NCI-H1105 (cell line): ENCODE measurements at regions not wholly inside any gene's neighbourhood (a gene's known extent, or its start where the extent isn't known, plus 50 kb on each side); places are given as distances from the start of the nearest gene placed in this dataset.
"Not testable (repeated sequence)": the region's sequence is repeated elsewhere in the genome, so short reads cannot be mapped to it uniquely, and the experiment has no call there.

ENCODE experiments used
- DNase-seq: peaks from one replicate; lab custom pipeline; 2025; lab: John Stamatoyannopoulos, UW

DNA sequence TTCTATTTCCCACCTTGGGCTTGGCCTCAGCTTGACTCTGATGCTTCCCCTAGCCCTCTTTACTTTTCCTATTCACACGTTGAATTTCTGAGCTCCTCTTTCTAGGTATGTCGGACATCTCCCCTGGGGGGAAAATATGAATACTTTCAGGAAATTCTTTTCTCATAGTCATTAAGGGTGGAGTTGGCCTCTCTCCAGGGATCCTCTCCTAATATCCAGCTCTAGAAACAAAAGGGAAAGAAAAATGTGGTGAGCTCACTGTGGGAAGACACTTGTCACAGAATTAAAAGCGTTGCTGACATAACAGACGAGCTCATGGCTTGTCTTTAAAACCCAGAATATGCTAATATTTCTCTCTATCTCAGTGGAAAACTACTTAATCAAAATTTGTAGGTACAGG is 132.7 kb upstream of the MEX3C start:
- peak; percentile 15 for DNase-seq

GRCh38 chr18:51330739-51331138 is 133.3 kb upstream of the MEX3C start:
- DNase-seq = no peak

- DNase-seq = no peak
These were observed 139.9 kb upstream of the MEX3C start for GRCh38 chr18:51337406-51337805.

GRCh38 chr18:51339856-51340255 is 142.4 kb upstream of the MEX3C start:
- DNase-seq = no peak

DNA sequence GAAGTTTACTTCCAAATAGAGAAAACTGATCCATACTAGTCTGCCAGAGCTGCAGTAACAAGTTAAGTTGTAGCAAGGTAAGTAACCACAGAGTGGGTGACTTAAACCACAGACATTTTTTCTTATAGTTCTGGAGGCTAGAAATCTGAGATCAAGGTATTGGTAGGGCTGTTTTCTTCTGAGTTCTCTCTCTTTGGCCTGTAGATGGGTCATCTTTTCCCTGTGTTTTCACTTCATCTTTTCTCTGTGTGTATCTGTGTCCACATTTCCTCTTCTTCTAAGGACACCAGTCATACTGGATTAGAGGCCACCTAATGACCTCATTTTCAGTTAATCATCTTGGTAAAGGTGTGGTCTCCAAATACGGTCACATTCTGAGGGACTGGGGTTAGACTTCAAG is 142.9 kb upstream of the MEX3C start:
- DNase-seq = no peak

GRCh38 chr18:51342815-51343214 is 145.3 kb upstream of the MEX3C start:
- no peak for DNase-seq

GRCh38 chr18:51345848-51346391 is 148.4 kb upstream of the MEX3C start:
- DNase-seq = no peak

DNA sequence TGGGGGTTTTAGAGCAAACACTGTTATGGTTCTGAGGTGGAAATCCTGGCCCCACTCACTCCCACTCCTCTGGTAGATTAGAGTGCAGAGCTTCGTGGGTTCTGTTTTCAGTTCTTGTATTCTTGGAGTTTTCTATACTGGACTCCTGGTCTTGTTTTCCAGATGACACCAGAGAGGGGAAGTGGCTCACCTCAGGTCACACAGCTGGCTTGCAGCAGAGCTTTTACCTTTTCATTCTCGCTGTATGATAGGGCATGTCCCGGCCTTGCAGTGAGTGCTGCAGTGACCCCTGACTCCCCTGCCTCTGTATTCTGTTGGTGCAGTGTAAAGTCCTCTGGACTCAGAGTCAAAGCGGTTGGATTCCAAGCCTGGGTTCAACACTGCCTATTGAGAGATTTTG is 148.9 kb upstream of the MEX3C start:
- no peak for DNase-seq

DNA sequence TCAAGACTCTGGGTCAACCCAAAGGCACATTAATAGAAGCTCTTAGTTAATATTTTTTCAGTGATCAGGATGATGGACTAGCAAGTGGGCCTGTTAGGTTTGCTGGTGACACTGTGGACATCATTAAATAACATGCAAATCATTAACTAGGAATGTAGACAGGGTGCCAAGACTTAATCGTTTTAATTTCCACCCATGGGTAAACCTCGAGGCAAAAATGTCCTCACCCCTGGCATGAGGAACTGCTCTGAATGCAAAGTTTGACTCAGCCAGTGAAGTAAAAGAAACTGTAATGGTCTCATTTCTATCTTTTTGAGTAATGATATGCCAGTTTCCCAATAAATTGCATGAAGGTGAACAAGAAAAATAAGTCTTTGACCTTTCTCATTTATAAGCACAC is 152.6 kb upstream of the MEX3C start:
- no peak for DNase-seq

DNA sequence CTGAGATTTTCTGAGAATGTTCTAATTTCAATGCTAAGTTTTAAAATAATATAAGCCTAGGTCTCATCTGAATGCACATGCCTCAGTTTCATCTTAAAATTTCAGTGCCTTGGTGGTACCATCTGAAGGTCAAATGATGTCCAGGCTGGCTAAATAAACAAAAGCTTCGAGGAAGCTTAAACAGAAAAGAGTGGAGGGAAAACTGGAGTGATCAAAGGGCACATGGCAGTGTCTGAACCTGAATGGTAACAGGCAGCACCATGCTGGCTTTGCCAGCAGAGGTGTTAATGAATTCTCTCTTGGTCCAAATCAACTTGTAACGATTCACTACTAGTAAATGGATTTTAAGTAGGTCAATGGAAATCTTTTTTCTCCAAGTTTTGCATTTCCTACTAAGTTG is 158.4 kb upstream of the MEX3C start:
- DNase-seq = no peak

DNA sequence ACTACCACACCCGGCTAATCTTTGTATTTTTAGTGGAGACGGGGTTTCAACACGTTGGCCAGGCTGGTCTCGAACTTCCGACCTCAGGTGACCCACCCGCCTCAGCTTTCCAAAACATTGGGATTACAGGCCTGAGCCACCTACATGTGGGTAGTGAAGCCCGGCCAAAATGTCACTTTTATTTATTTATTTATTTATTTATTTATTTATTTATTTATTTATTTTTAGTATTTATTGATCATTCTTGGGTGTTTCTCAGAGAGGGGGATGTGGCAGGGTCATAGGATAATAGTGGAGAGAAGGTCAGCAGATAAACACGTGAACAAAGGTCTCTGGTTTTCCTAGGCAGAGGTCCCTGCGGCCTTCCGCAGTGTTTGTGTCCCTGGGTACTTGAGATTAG is 162.8 kb upstream of the MEX3C start:
- DNase-seq = not testable (repeated sequence)

GRCh38 chr18:51361130-51361860 is 163.8 kb upstream of the MEX3C start:
- no peak for DNase-seq

- DNase-seq = no peak
These were observed 165.9 kb upstream of the MEX3C start for GRCh38 chr18:51363384-51363783.

DNA sequence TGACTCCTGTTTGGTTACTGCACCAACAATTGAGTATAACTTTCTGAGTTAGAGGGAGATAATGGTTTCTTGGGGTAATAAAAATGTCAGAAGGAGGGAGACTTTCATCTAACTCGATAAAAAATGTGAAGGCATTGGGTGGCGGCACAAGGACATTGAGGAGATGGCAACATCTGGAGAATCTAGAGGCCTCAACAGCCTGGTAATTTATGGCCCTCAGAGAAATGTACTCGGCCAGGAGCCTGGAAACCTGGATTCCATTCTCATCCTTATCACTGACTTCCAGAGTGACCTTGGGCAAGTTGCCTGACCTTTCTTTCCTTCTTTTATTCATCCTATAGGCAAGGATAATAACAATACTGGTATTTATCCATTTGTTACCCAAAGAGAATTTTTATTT is 173.5 kb upstream of the MEX3C start:
- no peak for DNase-seq

DNA sequence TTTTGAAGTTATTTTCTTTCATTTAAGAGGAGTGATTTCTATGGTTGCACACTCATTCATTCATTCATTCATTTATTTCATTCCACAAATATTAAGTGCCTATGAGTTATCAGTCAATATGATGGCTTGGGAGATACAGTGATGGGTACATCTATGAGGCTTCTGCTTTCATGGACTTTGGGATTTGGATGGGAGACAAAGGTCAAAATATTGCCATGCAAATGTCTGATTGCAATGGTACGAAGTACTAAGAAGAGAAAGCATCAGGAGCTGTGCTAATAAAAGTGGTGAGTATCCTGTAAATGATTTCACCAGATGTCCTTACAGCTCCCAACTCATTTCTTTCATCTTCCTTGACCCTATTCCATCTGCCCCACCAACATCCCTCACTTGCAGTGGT is 174.4 kb upstream of the MEX3C start:
- no peak for DNase-seq

DNA sequence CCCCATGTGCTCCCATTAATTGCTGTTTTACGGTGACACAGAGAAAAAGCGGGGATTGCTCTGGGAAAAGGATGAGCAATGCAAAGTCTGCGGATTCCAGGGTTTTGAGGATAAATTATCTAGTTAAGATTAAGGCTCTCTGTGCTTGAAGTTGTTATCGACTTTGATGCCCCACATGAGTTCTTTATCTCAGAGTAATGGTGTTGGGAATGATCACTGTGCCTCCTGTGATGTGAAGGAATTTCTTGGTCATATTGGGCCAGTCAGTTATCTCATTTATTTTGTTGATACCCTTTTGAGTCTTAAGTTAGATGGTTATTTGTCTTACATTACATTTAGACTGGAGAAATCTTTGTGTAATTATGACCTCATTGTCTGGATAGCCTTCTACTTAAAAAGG is 184.6 kb upstream of the MEX3C start:
- no peak for DNase-seq

DNA sequence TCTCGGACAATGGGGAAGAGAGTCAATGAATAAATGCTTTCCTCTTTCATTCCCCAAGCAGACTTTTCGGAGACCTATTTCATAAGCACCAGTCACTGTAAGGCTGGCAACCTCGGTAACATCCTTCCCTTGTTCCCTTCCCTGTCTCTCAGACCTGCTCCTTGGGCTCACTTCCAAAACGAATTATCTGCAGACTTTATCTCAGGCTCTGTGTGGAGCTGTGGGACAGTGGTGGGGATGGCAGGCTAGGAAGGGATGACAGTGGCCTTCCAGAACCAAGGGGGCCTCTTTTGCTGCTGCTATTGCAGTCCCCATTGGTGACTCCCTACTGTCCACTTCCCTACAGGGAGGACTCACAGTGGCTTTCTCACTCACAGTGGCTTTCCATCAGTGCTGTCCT is 185.6 kb upstream of the MEX3C start:
- DNase-seq = no peak

DNA sequence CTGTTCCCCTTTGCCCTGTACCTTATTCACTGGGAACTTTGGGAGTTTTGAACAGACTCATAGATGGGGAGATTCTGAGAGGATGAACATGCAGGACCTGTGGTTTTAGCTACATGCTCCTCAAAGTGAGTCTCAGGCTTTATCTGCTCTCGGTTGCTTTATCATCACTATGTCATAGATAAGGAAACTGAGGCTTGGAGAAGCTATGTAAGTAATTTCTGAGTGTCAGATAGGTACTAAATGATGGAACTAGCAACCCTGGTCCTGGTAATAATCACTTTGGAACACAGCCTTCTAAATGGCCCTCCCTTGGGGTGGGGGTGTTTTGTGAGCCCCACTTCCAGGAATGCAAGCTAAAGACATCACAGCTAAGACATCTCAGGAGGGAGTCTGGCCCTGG is 186.2 kb upstream of the MEX3C start:
- no peak for DNase-seq

- no peak for DNase-seq
These were observed 187.8 kb upstream of the MEX3C start for GRCh38 chr18:51385270-51385669.

- no peak for DNase-seq
These were observed 193.2 kb upstream of the MEX3C start for GRCh38 chr18:51390702-51391101.

DNA sequence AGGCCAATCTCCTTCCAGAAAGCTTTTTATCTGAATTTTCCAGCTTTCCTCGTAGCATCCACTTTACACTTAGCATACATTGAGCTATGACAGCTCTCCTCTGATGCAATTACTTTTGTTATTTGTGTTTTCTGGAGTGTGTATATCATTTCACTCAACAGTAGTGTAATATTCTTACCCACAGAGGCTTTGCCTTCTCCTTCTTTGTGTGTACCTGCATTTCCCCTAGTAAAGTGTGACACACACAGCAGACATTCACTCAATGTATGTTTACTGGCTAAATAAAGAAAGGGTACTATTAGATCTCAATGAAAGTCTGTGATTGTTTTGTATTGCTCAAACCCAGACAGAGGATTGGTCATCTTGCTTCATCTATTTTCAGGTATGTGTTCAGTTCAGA is 193.7 kb upstream of the MEX3C start:
- DNase-seq = no peak

- no peak for DNase-seq
These were observed 194.2 kb upstream of the MEX3C start for GRCh38 chr18:51391731-51392130.

DNA sequence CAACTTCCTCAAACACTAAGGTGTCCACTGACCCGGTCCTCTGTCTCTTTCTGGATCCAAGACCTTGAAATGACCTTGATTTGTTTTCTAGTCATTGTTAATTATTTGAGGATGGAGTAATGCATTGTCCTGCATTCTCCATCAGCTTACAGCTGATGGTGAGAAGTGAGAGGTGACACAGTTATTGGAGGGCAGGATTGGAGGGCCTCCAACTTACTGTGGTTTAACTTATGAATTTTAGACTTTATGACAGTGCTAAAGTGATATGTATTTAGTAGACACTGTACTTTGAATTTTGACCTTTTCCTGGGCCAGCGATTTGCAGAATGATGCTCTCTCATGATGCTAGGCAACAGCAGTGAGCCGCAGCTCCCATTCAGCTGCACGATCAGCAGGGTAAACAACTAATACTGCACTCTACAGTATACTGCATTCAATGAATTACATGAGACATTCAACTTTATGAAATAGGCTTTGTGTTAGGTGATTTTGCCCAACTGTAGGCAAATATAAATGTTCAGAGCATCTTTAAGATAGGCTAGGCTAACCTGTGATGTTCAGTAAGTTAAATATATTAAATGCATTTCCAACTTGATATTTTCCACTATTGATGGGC is 200.0 kb upstream of the MEX3C start:
- no peak for DNase-seq

GRCh38 chr18:51398104-51398503 is 200.6 kb upstream of the MEX3C start:
- DNase-seq = no peak
